Neural progenitor cell (in vitro differentiated cells): ENCODE measurements at regions not wholly inside any gene's neighbourhood (a gene's known extent, or its start where the extent isn't known, plus 50 kb on each side); places are given as distances from the start of the nearest gene placed in this dataset.

ENCODE experiments used
- DNase-seq: peaks from one replicate; pipeline ENCODE4 v3.0.0-alpha.2; 2016; ENCODE audit warnings: low spot score
- H2AFZ ChIP-seq: fragments of 200-600 bp; sonication (generic); replicated peaks from 2 replicates; pipeline ENCODE4 v1.6.1; 2016; ENCODE audit warnings: antibody characterized with exemption
- H3F3A ChIP-seq: fragments of 200-600 bp; sonication (generic); 2 replicates; pipeline ENCODE4 v1.6.1; 2016; ENCODE audit warnings: antibody characterized with exemption, low read depth
- H3K27ac ChIP-seq: fragments of 200-600 bp; sonication (generic); 2 replicates; pipeline ENCODE4 v1.5.1; 2016; ENCODE audit warnings: mild to moderate bottlenecking
- H3K27me3 ChIP-seq: fragments of 200-600 bp; sonication (generic); 2 replicates; pipeline ENCODE4 v1.6.1; 2016; ENCODE audit warnings: mild to moderate bottlenecking, moderate library complexity
- H3K36me3 ChIP-seq: fragments of 200-600 bp; sonication (generic); 2 replicates; pipeline ENCODE4 v1.5.1; 2016
- H3K4me1 ChIP-seq: fragments of 200-600 bp; sonication (generic); 2 replicates; pipeline ENCODE4 v1.6.1; 2016; ENCODE audit warnings: mixed run types
- H3K4me2 ChIP-seq: fragments of 200-600 bp; sonication (generic); 2 replicates; pipeline ENCODE4 v1.6.1; 2016
- H3K4me3 ChIP-seq: fragments of 200-600 bp; sonication (generic); 2 replicates; pipeline ENCODE4 v1.5.1; 2016
- H3K79me2 ChIP-seq: fragments of 200-600 bp; sonication (generic); 2 replicates; pipeline ENCODE4 v1.6.1; 2016; ENCODE audit warnings: low read depth
- H3K9ac ChIP-seq: fragments of 200-600 bp; sonication (generic); 2 replicates; pipeline ENCODE4 v1.6.1; 2016
- H3K9me3 ChIP-seq: fragments of 200-600 bp; sonication (generic); 2 replicates; pipeline ENCODE4 v1.5.1; 2016; ENCODE audit warnings: low read depth
- H4K20me1 ChIP-seq: fragments of 200-600 bp; sonication (generic); 2 replicates; pipeline ENCODE4 v1.6.1; 2016; ENCODE audit warnings: low read depth
- H3K27ac Mint-ChIP-seq: 3 replicates; pipeline ENCODE4 v1.8.0; 2021; ENCODE audit warnings: mixed read lengths
- H3K27me3 Mint-ChIP-seq: 2 replicates; pipeline ENCODE4 v1.8.0; 2022; ENCODE audit warnings: low read depth, mild to moderate bottlenecking, inconsistent platforms, moderate library complexity, mixed read lengths; ENCODE audit not compliant: insufficient read depth
- H3K36me3 Mint-ChIP-seq: 3 replicates; pipeline ENCODE4 v1.8.0; 2021; ENCODE audit warnings: mixed read lengths
- H3K4me1 Mint-ChIP-seq: 3 replicates; pipeline ENCODE4 v1.8.0; 2021; ENCODE audit warnings: mixed read lengths
- H3K4me3 Mint-ChIP-seq: 3 replicates; pipeline ENCODE4 v1.8.0; 2021; ENCODE audit warnings: mild to moderate bottlenecking, moderate library complexity, mixed read lengths
- H3K9me3 Mint-ChIP-seq: 3 replicates; pipeline ENCODE4 v1.8.0; 2020; ENCODE audit warnings: mixed read lengths
- CTCF ChIP-seq: fragments of 200-600 bp; sonication (generic); IDR thresholded peaks from 2 replicates; pipeline ENCODE4 v1.5.1; 2017; ENCODE audit warnings: antibody characterized with exemption, mild to moderate bottlenecking
- EZH2 ChIP-seq: fragments of 200-600 bp; sonication (generic); IDR thresholded peaks from 2 replicates; pipeline ENCODE4 v1.6.1; 2017; ENCODE audit warnings: antibody characterized with exemption, mild to moderate bottlenecking, moderate library complexity
- EZH2phosphoT487 ChIP-seq: fragments of 200-600 bp; sonication (generic); IDR thresholded peaks from 2 replicates; pipeline ENCODE4 v1.6.1; 2017; ENCODE audit warnings: antibody characterized with exemption

- Histone ChIP-seq H3K4me1 (peaks cover 12% of the 10 kb centered on the region), H3K4me2 (no peak overlapping the region), H3K9ac (no peak overlapping the region), H2AFZ (no peak overlapping the region), H4K20me1 (no peaks in the 10 kb centered on the region), H3K27me3 (no peaks in the 10 kb centered on the region), H3F3A (no peaks in the 10 kb centered on the region), H3K36me3 (no peaks in the 10 kb centered on the region), H3K79me2 (no peaks in the 10 kb centered on the region), H3K9me3 (no peaks in the 10 kb centered on the region), H3K4me3 (no peak overlapping the region), H3K27ac (no peak overlapping the region)
- DNase-seq = no peak
- H3K9me3 Mint-ChIP-seq = peaks cover 8% of the 10 kb centered on the region
- TF ChIP-seq EZH2phosphoT487 (no peak), EZH2 (no peak), CTCF (no peak)
- H3K27me3 Mint-ChIP-seq = peaks cover 2% of the 10 kb centered on the region
- H3K4me3 Mint-ChIP-seq = no peak overlapping the region
- no peak overlapping the region for H3K27ac Mint-ChIP-seq
- no peaks in the 10 kb centered on the region for H3K36me3 Mint-ChIP-seq
- H3K4me1 Mint-ChIP-seq = peaks cover 2% of the 10 kb centered on the region
These were observed 427.8 kb upstream of the SEMA3D start for GRCh38 chr7:85614684-85615083.

GRCh38 chr7:85612514-85612913, 425.7 kb upstream of the SEMA3D start:
- H3K27me3 Mint-ChIP-seq = peaks cover 2% of the 10 kb centered on the region

GRCh38 chr7:85608804-85609203, 421.9 kb upstream of the SEMA3D start:
- Mint-ChIP-seq H3K4me1 (peaks cover 2% of the 10 kb centered on the region), H3K4me3 (no peak overlapping the region), H3K27ac (no peak overlapping the region), H3K9me3 (no peaks in the 10 kb centered on the region), H3K27me3 (peaks cover 2% of the 10 kb centered on the region), H3K36me3 (no peaks in the 10 kb centered on the region)
- TF ChIP-seq EZH2phosphoT487 (no peak), CTCF (no peak), EZH2 (no peak)
- H3K9ac ChIP-seq = no peak overlapping the region
- H3K4me1 ChIP-seq = peaks cover 12% of the 10 kb centered on the region
- H3F3A ChIP-seq = no peaks in the 10 kb centered on the region
- no peak overlapping the region for H2AFZ ChIP-seq
- H3K9me3 ChIP-seq = no peaks in the 10 kb centered on the region
- H3K27me3 ChIP-seq = no peaks in the 10 kb centered on the region
- no peak for DNase-seq
- no peaks in the 10 kb centered on the region for H3K36me3 ChIP-seq
- no peaks in the 10 kb centered on the region for H4K20me1 ChIP-seq
- no peaks in the 10 kb centered on the region for H3K79me2 ChIP-seq
- no peak overlapping the region for H3K4me3 ChIP-seq
- H3K4me2 ChIP-seq = no peak overlapping the region
- H3K27ac ChIP-seq = no peak overlapping the region

More at GRCh38 chr7:85612514-85612913, 425.7 kb upstream of the SEMA3D start:
- Histone ChIP-seq H3K36me3 (no peaks in the 10 kb centered on the region), H3K4me1 (peaks cover 12% of the 10 kb centered on the region), H3K27ac (no peak overlapping the region), H3K9me3 (no peaks in the 10 kb centered on the region), H4K20me1 (no peaks in the 10 kb centered on the region), H2AFZ (no peak overlapping the region), H3K79me2 (no peaks in the 10 kb centered on the region), H3K4me3 (no peak overlapping the region), H3F3A (no peaks in the 10 kb centered on the region), H3K9ac (no peak overlapping the region), H3K27me3 (no peaks in the 10 kb centered on the region), H3K4me2 (no peak overlapping the region)
- H3K27ac Mint-ChIP-seq = no peak overlapping the region
- peaks cover 8% of the 10 kb centered on the region for H3K9me3 Mint-ChIP-seq
- peaks cover 2% of the 10 kb centered on the region for H3K4me1 Mint-ChIP-seq
- no peaks in the 10 kb centered on the region for H3K36me3 Mint-ChIP-seq
- H3K4me3 Mint-ChIP-seq = no peak overlapping the region
- DNase-seq = no peak
- TF ChIP-seq EZH2 (no peak), CTCF (no peak), EZH2phosphoT487 (no peak)
